Prostate gland (tissue), 2 donors: ENCODE measurements at regions not wholly inside any gene's neighbourhood (a gene's known extent, or its start where the extent isn't known, plus 50 kb on each side); places are given as distances from the start of the nearest gene placed in this dataset.
"Not testable (repeated sequence)": the region's sequence is repeated elsewhere in the genome, so short reads cannot be mapped to it uniquely, and the experiment has no call there.

ENCODE experiments used
- DNase-seq: peaks from one replicate; pipeline ENCODE4 v3.0.0-alpha.2; 2019; ENCODE audit warnings: low spot score
- H3K27ac ChIP-seq, 2 donors: fragments of 200-600 bp; sonication (generic); 2 replicates each; pipeline ENCODE4 v1.5.1; 2017 to 2019
- H3K27me3 ChIP-seq: fragments of 200-600 bp; sonication (generic); replicated peaks from 2 replicates; pipeline ENCODE4 v1.5.1; 2019; ENCODE audit not compliant: insufficient read depth
- H3K36me3 ChIP-seq, 2 donors: fragments of 200-600 bp; sonication (generic); 1 replicate in 1 of 2; 2 replicates in 1 of 2; pipeline versions ENCODE4 v1.5.1 to v1.8.1; 2017 to 2019
- H3K4me1 ChIP-seq: fragments of 200-600 bp; sonication (generic); replicated peaks from 2 replicates; pipeline ENCODE4 v1.5.1; 2019
- H3K4me3 ChIP-seq, 2 donors: fragments of 200-600 bp; sonication (generic); 2 replicates each; pipeline ENCODE4 v1.5.1; 2017 to 2019
- H3K9me3 ChIP-seq: fragments of 200-600 bp; sonication (generic); 2 replicates; pipeline ENCODE4 v1.5.1; 2017
- CTCF ChIP-seq, 4 experiments: fragments of 200-600 bp in 2 of 4; fragments of 450-650 bp in 2 of 4; sonication (generic) in 2 of 4; IDR thresholded peaks; 1 replicate in 3 of 4; 2 replicates in 1 of 4; pipeline ENCODE4 v1.5.1; 2016 to 2019; ENCODE audit warnings: antibody characterized with exemption in 4 of 4, mild to moderate bottlenecking in 2 of 4, moderate library complexity in 2 of 4
- POLR2A ChIP-seq: fragments of 450-650 bp; IDR thresholded peaks from one replicate; pipeline ENCODE4 v1.6.1; 2016; ENCODE audit warnings: antibody characterized with exemption, mild to moderate bottlenecking
- POLR2AphosphoS5 ChIP-seq: sonication (generic); formaldehyde crosslinking; IDR thresholded peaks from one replicate; pipeline ENCODE4 v1.6.1; 2017; ENCODE audit warnings: antibody characterized with exemption
- WGBS: methylation state at CpG from one replicate; pipeline ENCODE4 v1.1.5; 2018; 5-methylcytosine and 5-hydroxymethylcytosine counted together
- intact Hi-C: fragments of 100-400 bp; cut with DNase I; formaldehyde crosslinking; loops from one replicate; pipeline ENCODE4 v1.14.2; 2022

GRCh38 chr2:66192888-66193287, 242.0 kb upstream of the MEIS1 start:
- Histone ChIP-seq H3K27me3 (no peaks in the 10 kb centered on the region), H3K27ac (no peak overlapping the region), H3K36me3 (no peaks in the 10 kb centered on the region), H3K9me3 (no peaks in the 10 kb centered on the region), H3K4me3 (no peak overlapping the region), H3K4me1 (no peaks in the 10 kb centered on the region)
- TF ChIP-seq POLR2A (no peak), POLR2AphosphoS5 (no peak), CTCF (IDR thresholded peaks at IDR 0.05) (no peak)
- WGBS = 69% methylated on average over 2 of the region's 2 CpGs
- intact Hi-C loops = no loop called here
- DNase-seq = no peak

- Histone ChIP-seq H3K4me1 (no peaks in the 10 kb centered on the region), H3K27ac (no peak overlapping the region), H3K4me3 (no peak overlapping the region), H3K27me3 (no peaks in the 10 kb centered on the region), H3K36me3 (no peaks in the 10 kb centered on the region), H3K9me3 (no peaks in the 10 kb centered on the region)
- WGBS = 77% methylated on average over 1 of the region's 1 CpG
- intact Hi-C loops = no loop called here
- DNase-seq = no peak
- no peak for TF ChIP-seq POLR2A
- TF ChIP-seq CTCF (IDR thresholded peaks at IDR 0.05) = no peak
- TF ChIP-seq POLR2AphosphoS5 = no peak
Observed at GRCh38 chr2:66191311-66191710, 243.6 kb upstream of the MEIS1 start.

- H3K4me3 ChIP-seq = no peak overlapping the region
- intact Hi-C loops = no loop called here
- no peak overlapping the region for H3K27ac ChIP-seq
- TF ChIP-seq POLR2A = no peak
- TF ChIP-seq POLR2AphosphoS5 = no peak
- TF ChIP-seq CTCF (IDR thresholded peaks at IDR 0.05) = no peak
- H3K27me3 ChIP-seq = no peaks in the 10 kb centered on the region
- DNase-seq = no peak
- H3K4me1 ChIP-seq = no peaks in the 10 kb centered on the region
- no peaks in the 10 kb centered on the region for H3K9me3 ChIP-seq
- H3K36me3 ChIP-seq = no peaks in the 10 kb centered on the region
Observed at GRCh38 chr2:66189553-66189952, 245.4 kb upstream of the MEIS1 start.

GRCh38 chr2:66186537-66186936, 248.4 kb upstream of the MEIS1 start:
- peak; percentile 5 for DNase-seq
- WGBS = 40% methylated on average over 3 of the region's 3 CpGs
- Histone ChIP-seq H3K36me3 (no peaks in the 10 kb centered on the region), H3K4me1 (no peaks in the 10 kb centered on the region), H3K9me3 (no peaks in the 10 kb centered on the region), H3K27me3 (no peaks in the 10 kb centered on the region), H3K4me3 (no peak overlapping the region), H3K27ac (no peak overlapping the region)
- no peak for TF ChIP-seq POLR2A
- no peak for TF ChIP-seq POLR2AphosphoS5
- TF ChIP-seq CTCF (IDR thresholded peaks at IDR 0.05) = no peak
- intact Hi-C loops = no loop called here

GRCh38 chr2:66185497-66186054, 249.3 kb upstream of the MEIS1 start:
- H3K9me3 ChIP-seq = no peaks in the 10 kb centered on the region
- no peaks in the 10 kb centered on the region for H3K4me1 ChIP-seq
- H3K27me3 ChIP-seq = no peaks in the 10 kb centered on the region
- intact Hi-C loops = no loop called here
- TF ChIP-seq POLR2AphosphoS5 (peak; percentile 7), POLR2A (no peak), CTCF (IDR thresholded peaks at IDR 0.05) (no peak)
- H3K27ac ChIP-seq = no peak overlapping the region
- H3K36me3 ChIP-seq = no peaks in the 10 kb centered on the region
- H3K4me3 ChIP-seq = no peak overlapping the region
- peak; percentile 49 for DNase-seq
- 55% methylated on average over 11 of the region's 11 CpGs for WGBS

- H3K27ac ChIP-seq, H3K27me3 ChIP-seq, H3K36me3 ChIP-seq, DNase-seq, H3K9me3 ChIP-seq, intact Hi-C loops, H3K4me3 ChIP-seq, H3K4me1 ChIP-seq: not testable (repeated sequence)
- WGBS = 86% methylated on average over 26 of the region's 26 CpGs
Observed at GRCh38 chr2:66177128-66177796, 257.7 kb upstream of the MEIS1 start.
